HG02870 (cell line): ENCODE measurements at regions not wholly inside any gene's neighbourhood (a gene's known extent, or its start where the extent isn't known, plus 50 kb on each side); places are given as distances from the start of the nearest gene placed in this dataset.
"Not testable (repeated sequence)": the region's sequence is repeated elsewhere in the genome, so short reads cannot be mapped to it uniquely, and the experiment has no call there.

Experiments used
- ATAC-seq: cut with Tn5 transposase; IDR thresholded peaks from one replicate; pipeline ENCODE4 v1.9.1; 2021; ENCODE audit warnings: mild to moderate bottlenecking, moderate library complexity; ENCODE audit not compliant: unreplicated experiment

DNA sequence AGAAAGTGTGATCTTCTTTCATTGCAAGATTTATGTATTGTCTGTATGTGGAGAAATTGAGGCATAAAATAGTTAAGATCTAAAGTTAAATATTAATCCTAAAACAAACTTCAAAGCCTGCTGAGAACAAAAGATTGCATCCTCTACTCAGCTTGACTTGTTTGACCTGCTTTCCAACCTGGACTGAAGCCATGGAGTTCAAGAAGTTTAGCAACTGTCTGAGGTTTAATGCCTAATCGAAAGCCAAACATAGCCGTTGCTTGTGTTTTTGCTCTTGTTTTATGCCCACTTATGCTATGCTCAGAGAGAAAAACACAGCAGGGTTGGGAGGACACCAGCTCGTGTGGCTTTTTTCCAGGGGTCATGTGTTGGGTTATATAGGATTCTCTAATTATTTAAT, 135.6 kb downstream of the NUFIP1 start:
- no peak for ATAC-seq

DNA sequence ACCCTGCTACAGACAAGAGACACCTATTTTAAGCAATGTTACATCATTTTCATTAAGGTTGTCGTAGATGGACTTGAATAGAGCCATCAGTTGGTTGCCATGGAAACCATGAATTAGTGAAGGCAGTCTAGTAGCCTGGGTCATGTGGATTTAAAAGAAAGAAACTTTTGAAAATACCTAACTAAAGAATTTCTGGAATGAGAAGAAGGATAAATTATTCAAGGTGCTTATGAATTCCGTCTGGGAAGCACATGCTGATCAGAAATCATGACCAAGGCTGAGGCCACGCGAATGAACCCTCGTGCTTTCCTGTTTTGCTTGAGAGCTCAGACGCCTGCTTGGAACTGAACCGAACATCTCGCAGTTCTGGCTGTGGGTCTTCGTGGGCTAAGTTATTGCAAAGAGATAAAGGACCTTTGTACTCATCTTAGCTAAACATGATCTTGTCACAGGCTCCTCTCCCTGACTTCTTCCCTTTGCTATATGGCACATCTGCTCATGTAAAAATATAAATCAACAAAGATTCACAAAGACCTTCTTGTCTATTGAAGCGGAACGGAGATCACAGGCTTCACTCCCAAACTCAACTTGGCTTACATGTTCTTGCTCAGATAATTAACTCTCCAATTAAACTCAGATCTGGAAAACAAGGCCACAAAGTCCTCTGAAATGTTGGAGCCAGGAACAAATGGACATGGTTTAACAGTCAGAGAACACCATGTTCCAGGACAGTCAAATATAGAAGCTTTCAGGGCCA, 140.2 kb downstream of the NUFIP1 start:
- no peak for ATAC-seq

DNA sequence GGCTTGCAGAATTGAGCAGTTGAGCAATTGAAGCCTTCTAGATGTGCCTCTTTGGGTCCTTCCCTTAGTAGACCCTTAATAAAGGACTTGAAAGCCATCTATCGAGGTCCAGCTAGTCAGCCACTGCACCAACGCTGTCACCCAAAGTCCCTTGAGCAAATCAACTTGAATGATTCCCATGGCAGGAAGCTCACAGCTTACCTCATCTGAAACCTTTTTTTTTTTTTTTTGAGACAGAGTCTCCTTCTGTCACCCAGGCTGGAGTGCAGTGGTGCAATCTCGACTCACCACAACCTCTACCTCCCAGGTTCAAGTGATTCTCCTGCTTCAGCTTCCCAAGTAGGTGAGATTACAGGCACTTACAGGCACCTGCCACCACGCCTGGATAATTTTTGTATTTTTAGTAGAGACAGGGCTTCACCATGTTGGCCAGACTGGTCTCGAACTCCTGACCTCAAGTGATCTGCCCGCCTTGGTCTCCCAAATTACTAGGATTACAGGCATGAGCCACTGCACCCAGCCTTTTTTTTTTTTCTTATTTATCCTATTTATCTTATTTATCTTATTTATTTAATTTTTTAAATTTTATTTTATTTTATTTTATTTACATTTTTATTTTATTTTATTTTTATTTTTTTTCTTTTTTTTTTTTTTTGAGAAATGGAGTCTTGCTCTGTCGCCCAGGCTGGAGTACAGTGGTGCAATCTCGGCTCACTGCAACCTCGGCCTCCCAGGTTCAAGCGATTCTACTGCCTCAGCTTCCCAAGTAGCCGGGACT, 143.8 kb downstream of the NUFIP1 start:
- ATAC-seq, result not testable (repeated sequence)

DNA sequence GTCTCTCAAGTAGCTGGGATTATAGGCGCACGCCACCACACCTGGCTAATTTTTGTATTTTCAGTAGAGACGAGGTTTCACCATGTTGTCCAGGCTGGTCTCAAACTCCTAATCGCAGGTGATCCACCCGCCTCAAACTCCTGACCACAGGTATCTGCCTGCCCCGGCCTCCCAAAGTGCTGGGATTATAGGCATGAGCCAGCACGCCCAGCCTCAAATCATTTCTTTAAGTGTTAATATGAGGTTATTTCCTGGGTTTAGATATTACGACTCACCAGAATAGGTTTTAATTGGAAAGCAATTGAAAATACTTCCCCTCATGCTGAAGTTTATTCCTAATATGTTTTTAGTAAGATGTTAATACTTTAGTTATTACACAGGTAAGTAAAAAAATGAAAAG, 144.5 kb downstream of the NUFIP1 start:
- no peak for ATAC-seq

DNA sequence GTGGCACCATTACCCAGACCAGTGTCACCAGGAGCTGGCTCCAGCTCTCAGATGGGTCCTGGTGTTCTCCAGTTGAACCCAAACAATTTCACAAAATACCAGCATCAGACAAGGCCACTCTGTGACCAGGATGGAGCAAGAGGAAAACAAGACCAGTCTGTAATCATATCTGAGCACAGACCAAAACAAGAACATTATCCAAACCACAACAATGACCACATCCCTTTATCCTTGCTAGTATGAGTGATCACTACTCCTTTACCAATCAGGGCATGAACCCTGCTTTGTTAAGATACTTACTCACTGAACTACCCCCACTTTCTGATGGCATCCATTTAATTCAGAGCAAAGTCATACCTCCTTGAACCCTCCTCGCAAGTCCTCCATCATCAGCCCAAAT, 145.9 kb downstream of the NUFIP1 start:
- no peak for ATAC-seq

DNA sequence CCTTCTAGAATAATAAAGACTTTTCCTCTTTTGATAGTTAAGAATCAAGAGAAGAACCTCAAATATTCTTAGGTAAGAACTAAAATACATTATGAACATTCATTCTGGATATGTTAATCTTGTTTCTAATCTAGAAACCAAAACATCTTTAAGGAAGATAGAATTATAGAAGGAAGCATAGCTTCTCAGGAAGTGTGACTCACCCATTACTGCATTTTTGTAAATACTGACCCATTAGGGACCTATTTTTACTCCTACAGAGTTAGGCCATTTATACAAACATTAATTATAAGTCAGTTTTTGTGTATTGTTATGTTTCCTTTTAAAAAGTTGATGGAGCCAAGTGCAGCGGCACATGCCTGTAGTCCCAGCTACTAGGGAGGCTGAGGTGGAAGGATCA, 147.1 kb downstream of the NUFIP1 start:
- ATAC-seq, result no peak

DNA sequence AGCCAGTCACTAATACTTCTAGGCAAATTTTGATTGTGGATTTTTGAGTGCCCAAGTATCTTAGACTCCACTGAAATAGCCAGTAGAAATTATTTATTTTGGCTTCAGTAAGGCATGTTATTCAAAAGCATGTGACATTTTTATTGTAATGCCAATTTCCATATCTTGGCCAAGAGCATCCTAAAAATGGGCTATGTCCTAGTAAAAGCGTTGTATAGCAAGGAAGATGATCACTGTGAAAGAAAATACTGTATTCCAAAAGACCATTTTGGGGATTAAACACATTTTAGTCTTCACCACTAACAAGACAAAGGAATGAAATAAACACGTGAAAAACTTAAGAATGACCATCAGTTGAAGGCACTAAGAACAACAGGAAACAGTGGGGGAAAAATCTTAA, 149.1 kb downstream of the NUFIP1 start:
- ATAC-seq, result no peak

DNA sequence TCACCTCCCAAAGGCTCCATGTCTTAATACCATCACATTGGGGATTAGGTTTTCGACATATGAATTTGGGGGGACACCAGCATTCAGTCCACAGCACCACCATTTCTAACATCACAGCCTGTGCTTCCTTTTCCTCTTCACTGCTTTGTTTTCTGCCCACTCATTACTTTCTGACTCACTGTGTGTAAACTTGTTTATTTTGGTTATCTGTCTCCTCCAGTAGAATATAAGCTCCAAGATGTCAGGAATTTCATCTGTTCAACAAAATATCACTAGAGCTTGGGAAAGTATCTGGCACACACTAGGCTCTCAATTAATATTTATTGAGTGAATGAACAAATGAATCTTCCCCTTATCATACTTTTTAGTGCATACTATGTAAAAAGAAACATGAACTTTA, 152.0 kb downstream of the NUFIP1 start:
- no peak for ATAC-seq

DNA sequence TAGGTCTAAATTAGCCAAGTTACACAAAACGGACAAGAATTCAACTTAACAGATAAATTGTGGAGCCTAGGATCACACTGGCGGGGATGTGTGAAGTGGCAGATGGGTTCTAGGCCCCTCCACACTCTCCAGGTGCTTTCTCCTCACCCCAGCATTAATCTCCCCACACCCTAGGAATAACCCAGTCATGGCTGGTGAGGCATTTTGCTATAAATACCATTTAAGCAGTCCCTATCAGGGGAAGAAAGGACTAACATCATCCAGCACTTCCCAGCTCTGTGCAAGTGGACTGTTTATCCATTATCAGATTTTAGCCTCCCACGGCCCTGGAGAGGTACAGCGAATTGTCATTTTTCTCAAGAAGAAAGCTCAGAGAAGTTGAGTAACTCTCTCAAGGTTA, 154.9 kb downstream of the NUFIP1 start:
- no peak for ATAC-seq

DNA sequence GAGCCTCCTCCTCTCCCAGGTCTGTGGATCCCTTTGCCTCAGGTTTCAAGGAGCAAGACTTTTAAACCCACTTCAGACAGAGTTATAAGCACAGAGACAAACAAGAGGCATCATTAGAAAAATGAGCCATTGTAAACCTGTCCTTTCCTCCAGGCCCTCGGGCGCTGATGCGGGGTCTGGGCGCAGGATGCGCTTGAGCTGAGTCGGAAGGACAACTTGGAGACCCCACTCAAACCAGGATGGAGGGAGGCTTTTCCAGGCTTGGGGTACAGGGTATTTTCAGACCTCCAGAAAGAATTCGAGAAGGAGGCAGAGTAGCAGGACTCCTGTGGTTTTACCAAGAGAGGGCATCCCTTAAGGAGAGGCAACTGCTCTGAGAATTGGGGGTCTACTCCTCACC, 155.6 kb downstream of the NUFIP1 start:
- no peak for ATAC-seq

DNA sequence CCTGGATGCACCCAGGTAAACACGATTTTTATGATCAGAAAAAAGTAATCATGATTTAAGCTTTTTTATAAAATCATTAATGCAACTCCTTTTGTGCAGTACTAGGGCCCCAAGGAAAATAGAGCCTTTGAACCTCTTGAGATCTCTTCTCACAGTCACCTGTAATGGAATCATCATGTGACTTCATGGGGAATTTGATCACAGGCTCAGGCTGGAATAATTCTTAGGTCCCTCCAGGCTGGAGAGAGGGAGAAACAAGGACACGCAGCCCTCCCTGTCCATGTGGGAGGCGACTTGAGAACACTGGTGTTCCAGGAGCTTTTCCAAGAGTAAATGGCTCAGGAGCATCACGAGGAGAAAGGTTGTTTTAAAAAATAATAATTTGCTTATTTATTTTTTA, 156.1 kb downstream of the NUFIP1 start:
- ATAC-seq, result no peak

DNA sequence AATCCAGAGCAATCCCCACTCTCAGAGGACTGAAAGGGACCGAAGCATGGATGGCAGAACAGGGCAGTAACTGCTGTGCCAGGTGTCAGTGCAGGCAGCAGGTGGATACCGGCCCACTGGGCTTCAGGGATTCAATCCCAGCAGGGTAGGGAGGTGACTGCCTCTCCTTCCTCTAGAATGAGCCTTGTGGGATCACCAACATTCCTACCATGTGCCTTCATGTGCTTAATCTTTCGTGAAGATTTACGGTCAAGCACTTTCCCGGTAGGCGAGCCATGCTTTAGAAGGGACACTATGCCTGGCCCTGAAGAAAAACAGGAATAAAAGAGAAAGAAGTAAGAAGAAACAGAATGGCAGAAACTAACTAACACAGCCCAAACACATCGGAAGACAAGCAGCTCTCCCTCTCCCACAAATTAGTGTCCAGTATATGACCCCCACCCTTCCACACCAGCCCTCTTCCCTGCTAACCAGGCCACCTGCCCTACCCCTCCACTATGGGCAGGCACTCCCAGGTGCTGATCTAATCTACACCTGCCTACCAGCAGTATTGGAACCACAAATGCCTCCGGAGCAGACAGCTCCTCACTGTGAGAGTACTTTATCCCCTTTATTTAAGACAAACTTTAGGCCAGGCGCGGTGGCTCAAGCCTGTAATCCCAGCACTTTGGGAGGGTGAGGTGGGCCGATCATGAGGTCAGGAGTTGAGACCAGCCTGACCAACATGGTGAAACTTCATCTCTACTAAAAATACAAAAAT, 162.5 kb downstream of the NUFIP1 start:
- no peak for ATAC-seq

DNA sequence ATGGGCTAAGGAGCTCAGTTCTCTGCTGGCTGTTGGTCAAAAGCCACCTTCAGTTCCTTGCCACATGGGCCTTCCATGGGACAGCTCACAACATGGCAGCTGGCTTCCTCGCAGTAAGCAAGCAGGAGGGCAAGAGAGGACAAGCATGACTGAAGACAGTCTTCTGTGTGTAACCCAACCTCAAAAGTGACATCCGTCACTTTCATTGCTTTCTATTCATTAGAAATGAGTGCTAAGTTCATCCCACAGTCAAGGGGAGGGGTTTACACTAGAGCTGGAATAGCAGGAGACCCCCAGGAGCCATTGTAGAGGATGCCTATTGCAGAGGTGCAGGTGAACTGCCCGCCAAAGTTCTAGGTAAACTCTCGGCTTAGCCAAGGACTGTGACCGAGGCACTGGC, 163.3 kb downstream of the NUFIP1 start:
- ATAC-seq, result no peak

DNA sequence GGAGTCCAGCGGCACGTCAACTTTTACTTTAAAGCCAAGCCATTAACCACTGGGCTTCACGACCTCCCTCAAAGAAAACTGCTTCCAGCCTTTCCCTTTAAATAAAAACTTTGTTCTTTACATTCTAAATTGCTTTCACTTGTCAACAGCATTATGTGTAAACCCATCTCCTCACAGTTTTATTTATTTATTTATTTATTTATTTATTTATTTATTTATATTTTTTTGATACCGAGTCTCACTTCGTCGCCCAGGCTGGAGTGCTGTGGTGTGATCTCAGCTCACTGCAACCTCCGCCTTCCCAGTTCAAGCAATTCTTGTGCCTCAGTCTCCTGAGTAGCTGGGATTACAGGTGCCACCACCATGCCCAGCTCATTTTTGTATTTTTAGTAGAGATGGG, 165.7 kb downstream of the NUFIP1 start:
- ATAC-seq, result not testable (repeated sequence)

DNA sequence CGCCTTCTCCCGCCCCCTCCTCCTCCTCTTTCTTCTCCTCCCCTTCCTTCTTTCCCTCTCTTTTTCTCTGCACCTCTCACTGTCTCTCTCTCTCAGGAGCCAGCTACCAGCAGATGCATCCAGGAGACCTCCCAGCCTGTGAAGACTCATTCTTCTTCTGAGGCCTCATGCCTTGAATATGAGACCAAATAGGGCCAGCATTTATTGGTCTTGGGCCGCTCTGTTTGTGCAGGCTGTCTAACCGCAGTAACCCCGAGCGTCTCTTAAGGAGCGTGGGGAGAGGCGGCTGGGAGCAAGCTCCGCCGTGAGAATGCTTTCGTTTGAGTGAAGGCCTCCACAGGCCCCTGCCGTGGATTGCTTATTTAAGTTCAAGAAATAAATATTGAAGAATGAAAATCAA, 167.0 kb downstream of the NUFIP1 start:
- no peak for ATAC-seq

DNA sequence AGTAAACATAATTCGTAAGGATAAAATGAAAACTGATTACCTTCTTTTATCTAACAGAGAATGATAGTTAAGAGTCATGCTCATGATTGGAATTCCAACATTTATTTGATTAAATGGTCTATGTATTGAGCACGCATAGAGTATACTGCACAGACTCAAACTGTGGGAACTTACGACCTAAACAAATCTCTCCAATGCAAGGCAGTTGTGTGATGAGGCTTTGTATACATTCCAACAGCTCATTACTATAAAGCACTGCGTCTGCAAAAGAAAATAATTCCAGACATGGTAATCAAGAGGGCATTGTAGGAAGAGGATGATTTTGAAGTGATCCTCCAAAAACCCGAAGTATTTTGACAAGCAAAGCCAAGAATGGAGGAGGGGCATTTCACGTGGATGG, 169.5 kb downstream of the NUFIP1 start:
- no peak for ATAC-seq

DNA sequence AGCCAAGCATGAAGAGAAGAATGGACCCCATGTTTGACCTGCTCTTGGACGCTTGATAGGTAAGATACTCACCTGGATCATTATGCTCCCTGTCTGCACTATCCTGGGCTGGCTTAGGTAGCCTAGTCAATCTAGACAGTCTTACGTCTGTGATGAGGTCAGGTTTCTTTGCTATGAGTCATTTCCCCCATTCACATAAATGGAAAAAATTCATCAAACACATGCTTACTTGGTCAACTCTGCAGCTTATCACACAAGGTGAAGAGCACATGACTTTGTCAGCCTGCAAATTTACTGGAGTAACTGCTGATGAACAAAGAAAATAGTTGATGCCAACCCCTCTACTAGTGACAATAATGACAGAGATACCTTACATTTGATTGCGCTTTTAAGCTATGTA, 170.0 kb downstream of the NUFIP1 start:
- ATAC-seq, result no peak

DNA sequence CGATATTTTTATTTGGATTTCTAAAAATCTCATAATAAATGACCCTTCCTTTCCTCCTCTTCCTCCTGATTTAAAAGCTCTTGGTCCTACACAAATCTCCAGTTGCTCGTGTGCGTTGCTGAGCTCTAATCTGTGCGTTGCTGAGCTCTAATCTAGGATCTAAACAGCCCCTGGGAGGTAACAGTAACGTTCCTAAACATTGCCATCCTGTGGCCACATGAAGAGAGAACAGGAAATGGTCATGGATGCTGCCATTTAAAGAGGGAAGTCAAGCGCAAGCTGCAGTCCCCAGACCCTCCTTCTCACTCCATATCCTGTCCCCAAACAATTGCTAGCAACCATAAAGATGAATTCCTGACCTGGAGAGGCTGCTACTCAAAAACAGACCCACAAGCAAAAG, 170.8 kb downstream of the NUFIP1 start:
- ATAC-seq, result no peak

DNA sequence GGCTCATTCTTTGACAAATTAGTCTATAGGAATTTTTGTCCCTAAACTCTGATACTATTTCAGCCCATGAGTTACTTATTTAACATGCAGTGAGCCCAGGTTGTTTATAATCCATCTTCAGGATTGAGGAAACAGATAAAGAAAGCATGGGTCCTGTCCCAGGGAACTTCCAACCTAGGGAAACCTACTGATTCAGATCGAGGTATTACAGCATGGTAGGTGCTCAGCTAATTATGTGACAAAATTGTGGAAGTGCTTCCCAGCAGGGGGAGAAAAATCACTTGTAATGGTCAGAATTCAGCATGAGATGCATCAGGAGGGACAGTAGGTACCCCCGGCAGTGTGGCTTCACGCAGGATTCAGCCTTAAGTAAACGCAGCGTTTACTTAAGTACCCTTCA, 171.3 kb downstream of the NUFIP1 start:
- no peak for ATAC-seq

DNA sequence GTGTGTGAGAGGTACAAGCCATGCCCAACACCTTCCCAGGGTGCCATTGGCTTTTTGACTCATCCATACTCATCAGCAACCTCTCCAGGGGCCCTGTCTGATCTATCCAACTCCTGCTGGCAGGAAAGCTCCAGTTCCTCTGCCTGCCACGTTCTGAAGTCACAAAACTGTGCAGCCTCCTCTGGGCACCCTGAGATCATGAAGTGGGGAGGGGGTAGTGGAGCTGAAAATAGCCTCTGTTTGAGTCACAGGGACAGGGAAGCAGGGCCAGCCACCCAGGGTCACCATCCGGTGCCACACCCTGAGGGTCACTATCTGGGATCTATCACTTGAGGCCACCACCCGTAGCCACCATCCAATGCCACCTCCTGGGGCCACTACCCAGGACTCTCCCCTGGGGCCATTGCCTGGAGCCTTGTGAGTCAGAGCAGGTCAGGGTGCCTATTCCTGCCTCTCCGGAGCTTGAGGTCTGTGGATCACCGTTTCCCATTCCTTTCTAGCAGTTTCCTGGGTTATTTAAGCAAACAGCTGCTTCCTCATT, 172.1 kb downstream of the NUFIP1 start:
- ATAC-seq, result no peak

DNA sequence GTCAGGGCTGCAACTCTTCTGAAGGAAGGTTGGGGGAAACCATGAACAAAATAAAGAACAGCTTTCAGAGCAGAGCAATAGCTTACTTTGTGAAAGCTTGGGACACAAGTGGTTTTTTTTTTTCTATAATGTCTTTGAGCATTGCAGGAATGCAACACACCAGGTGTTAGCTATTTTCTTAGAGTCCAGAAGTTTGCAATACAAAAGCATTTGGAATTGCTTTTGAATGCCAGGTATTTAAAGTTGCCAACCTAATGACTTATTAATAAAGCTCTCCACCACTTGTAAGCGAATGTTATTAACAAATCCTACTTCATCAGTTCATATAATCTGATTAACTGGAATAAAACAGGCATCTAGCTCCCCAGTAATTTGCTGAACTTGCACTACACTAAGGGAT, 172.6 kb downstream of the NUFIP1 start:
- ATAC-seq, result no peak

DNA sequence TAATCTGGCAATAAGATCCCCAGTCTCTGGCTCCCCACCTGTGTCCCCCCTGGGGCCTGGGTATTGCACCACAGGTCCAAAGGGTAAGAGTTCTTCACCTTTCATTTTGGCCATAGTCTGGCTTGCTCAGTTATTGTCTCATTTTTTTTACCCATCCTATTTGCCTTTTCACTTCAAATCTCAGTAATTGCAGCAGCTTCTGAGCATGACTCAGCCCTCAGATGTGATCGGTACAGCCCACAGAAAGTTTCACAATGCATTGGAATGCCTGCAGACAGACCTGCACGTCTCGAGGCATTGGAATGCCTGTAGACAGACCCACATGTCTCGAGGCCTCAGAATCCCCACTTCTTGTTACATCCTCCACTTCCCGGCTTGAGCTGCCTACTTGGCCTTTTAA, 173.6 kb downstream of the NUFIP1 start:
- peak; percentile 66 for ATAC-seq
